Fibroblast of skin of back (primary cell): ENCODE measurements at regions not wholly inside any gene's neighbourhood (a gene's known extent, or its start where the extent isn't known, plus 50 kb on each side); places are given as distances from the start of the nearest gene placed in this dataset.

Experiments
- DNase-seq: peaks from one replicate; pipeline ENCODE4 v3.0.0-alpha.2; 2013

DNA sequence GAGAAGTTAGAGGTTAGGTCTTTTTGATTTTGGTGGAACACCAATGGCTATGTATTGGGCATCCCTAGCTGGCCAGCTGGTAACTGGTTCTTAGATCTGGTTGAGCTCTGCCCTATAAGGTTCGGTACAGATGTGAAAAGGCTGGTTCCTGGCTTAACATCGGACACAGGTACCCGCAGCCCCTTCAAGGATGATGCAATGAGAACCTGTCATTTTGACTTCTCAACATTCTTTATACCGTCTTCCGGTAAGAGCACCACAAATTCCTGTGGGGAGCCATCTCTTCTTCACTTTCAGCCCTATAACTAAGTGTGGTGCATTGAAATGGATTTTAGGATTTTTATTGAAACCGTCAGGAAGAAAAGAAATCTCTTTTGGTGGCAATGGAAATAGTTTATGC is 222.8 kb downstream of the ADAMTS9 start:
- DNase-seq = no peak

DNA sequence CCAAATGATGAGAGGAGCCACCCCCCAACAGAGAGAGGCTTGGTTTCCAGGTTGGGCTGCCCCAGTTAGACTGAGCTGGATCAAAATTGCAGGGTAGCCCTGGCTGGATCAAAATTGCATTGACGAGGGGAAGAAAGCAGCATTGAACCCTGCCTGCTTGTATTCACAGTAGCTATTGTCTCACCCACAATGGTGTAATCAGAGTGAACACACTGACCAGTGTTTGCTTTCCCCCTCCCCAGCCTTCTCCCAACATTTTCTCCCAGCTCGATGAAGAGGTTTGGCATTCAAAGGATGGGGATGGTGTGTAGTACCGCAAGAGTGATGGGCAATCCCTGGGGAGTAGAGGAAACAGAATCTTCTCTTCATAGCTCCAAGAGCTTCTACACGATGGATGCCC is 223.8 kb downstream of the ADAMTS9 start:
- DNase-seq = no peak

DNA sequence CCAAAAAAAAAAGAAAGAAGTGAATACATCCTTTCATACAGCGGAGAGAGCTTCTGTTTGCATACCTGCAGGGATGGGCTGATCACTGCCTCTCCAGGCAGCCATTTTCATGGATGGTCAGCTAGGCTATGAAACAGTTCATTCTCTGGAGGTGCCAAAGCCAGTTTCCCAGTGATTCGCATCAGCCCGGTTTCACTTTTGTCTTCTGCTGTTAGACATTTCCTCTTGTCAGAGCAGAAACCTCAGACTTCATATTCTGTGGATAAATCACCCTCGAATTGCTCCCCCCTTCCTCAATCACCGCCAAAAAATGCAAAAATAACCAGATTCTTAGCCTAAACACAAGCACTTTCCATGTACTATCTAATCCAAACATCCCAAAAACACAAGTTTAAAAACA is 225.6 kb downstream of the ADAMTS9 start:
- peak; percentile 98 for DNase-seq

DNA sequence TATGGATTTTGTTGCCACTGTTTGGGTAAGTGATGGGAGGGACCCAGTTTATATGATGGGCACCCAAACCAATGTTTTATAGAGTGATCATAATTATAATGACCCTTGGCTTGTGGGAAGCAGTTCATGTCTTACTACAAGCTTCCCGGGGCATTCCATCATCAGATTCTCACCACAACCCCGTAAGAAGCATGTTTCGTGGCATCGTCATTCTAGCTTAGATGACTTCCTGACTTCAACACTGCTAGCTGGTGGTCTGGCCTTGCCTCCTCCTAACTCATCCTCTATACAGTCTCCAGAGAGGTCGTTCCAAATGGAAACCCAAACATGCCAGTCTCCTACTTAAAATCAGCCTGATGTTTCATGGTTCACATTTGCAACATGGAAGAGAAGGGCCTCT is 226.9 kb downstream of the ADAMTS9 start:
- peak; percentile 98 for DNase-seq

DNA sequence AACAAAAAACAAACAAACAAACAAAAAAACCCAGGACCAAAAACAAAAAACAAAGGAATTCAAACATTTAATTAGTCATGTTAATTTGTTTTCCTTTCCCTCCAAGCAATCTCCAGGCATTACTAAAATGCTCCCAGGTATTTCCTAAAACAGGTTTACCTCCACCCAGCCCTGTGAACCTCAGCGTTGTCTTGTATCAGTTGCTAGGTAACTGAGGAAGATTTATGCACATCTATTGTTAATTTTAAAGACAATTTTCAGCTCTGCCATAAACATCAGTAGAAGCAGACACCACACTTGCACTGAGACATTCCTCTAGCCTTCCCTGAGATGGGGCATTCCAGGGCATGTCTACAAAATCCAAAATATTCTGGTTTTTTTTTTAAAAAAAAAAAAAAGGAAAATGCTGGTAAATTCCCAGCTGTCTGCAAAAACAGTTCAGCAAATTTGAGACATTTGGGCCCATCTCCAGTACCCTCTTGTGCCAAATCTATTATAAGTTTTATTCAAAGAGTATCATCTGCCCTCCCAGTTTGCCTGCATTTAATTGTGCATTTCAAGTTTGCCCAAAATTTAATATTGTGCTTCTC is 227.6 kb downstream of the ADAMTS9 start:
- peak; percentile 70 for DNase-seq

DNA sequence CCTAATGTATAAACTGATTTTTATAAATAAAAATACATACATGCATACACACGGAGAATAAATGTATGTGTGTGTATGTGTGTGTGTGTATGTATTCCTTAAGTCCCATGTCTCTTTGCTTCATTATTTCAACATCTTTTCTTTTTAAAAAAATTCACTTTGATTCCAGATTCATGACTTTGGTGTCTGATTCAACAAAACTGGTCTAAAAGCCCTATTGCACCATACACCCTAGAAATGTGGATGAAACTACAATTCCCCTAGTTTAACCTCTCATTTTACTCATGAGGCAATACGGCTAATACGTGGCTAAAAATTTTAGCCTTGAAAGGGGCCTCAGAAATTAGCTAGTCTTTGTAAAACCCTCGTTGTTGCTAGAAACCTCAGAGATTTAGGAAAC is 228.1 kb downstream of the ADAMTS9 start:
- DNase-seq = peak; percentile 39

DNA sequence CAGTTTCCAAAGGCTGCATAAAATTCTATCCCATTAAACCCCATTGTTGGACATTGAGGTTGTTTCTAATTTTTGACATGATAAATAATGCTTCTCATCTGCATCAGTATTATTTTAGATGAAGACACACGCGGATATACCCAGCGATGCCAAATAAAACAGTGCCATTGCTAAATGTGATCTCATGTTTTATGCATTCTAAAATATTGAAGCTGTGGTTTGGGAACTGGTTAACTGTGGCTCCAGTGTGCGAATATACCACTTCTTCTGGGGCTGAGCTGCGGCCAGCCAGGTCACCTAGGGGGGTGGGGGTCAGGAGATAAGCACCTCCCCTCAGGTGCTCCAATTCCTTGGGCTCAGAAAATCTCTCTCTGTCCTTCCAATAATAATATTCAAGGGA is 230.0 kb downstream of the ADAMTS9 start:
- peak; percentile 84 for DNase-seq

DNA sequence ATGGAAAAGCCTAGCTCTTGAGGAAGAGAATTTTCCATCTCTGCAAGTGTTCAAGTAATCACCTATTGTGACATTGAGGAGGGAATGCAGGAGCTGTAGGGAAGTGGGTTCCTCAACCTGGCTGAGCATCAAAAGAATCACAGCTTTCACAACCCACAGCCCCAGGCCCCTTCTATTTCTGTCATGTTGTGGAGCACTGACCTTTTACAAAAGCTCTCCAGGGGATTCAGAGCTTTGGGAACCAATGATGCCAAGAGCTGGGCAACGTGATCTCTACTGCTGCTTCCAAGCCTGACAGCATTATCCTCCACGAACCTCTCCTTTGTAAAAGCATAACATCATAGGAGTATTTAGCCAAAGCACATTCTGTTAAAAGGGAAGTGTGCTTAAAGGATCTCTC is 231.1 kb downstream of the ADAMTS9 start:
- DNase-seq = no peak

DNA sequence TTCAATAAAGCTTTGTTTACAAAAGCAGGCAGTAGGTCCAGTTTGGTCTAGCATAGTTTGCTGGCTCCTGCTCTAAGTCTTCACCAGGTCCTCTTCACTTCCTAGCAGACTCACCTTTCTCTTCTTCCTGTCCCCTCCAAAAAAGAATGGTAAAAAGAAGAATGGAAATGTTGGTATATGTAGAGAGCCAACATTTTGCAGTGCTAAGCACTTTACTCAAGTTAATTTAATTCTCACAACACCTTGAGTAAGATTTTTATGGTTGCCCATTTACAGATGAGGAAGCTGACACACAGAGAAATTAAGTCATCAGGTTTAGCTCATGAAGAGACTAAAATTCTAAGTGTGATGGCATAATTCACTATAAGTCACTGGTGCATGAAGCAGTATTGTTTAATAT is 230.1 kb upstream of the PRICKLE2 start:
- DNase-seq = no peak

DNA sequence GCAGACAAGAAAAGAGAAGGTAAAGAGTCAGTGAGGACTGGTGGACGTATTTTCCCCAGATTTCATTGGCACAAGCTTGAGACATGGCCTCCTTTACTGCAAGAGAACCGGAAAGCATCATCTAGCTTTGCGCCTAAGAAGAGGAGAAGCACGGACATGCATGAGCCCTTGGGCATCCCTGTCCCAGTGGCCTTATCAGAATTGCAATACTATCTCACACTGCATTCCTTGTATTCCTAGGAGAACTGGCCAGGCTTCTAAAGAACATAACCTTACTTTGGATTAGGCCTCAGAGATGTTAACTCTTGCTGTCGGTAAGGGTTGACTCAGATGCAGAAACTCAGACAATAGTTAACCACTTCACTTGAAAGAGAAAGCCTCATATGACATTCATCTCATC is 229.5 kb upstream of the PRICKLE2 start:
- no peak for DNase-seq

DNA sequence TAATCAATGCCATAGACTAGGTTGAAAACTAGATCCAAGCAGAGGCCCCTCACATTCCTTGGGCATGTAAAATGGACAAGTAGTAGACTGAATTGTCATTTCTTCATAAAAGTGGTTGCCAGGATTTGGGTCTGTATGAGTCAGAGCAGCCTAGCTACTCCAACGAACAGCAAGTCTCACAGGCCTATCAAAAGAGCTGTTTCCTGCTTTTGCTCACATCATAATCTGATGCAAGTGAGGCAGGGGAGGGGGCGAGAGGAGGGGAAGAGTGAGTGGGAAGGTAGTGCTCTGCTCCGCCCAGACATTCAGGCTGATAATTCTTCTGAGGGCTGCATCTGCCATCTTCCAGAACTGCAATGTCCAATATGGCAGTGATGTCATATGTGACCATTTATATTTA is 228.9 kb upstream of the PRICKLE2 start:
- DNase-seq = peak; percentile 81

DNA sequence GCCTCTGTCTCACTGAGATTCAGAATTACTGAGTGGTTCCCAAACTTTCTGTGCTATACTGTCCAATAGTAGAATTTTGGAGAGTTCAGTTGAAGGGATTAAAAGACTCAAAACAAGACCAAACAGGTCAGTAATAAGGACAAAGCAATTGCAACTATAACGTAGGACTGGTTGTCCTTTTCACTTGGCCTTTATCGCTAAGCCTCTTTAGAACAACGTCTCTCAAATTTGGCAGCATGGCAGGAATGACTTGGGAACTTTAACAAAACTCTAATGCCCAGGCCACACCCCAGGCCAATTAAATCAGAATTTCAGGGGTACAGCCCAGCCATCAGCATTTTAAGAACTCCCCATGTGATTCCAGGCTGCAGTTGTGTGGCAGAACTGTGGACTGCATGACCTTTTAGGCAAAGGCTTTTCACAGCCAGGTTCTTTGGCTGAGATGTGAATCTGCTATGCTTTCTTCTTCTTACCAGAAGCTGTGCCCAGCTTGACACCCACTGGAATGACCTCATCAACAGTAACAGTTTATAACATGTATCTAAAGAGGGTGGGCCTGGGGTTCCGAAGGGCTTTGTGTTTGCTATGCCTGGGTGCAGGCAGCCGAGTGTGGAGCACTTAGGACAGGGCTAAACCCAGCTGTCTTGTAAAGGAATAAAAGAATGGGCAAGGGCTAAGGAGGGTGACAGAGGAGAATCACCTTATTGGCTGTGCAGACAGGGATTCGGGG is 226.2 kb upstream of the PRICKLE2 start:
- DNase-seq = no peak

DNA sequence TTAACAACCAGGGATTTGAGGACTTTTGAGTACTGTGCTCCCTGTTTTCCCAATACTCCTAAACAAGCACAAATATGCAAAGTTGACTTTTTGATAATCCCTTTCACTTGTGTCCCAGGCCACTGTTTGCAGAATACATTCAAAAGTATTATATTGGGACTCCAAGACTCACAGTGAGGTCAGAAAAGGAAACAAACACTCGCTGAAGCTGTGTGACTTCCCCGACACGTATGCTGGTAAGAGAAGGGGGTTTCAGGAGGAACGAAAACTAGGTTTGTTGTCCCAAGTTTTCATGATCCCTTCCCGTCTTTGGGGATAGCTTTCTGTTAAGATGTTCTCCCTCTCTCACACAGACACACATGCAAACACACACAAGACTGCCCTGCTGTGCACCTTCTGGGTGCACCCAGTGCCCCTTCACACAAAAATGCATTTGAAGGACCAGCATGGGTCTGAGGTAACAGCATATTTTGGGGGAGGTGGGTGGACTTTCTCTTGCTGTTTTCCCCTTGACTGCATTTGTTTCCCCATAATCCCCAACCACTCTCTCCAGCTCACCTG is 225.2 kb upstream of the PRICKLE2 start:
- DNase-seq = no peak

DNA sequence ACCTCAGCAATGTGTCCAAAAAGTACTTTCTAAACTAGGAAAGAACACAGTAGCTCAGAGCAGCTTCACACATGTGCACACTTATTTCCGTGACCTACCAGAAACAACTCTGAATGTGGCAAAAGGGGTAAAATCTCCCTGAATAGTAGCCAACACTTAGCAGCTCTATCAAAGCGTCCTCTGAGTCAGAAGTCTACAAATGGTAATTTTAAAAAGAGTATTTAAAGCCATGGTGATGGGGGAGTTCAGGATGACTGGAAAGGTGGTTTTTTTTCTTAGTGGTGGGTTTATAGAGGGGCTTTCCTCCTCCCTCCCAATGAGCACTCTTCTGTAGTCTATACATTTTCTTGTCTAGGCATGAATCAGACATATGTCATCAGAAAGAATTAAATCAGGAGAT is 223.8 kb upstream of the PRICKLE2 start:
- DNase-seq = no peak

DNA sequence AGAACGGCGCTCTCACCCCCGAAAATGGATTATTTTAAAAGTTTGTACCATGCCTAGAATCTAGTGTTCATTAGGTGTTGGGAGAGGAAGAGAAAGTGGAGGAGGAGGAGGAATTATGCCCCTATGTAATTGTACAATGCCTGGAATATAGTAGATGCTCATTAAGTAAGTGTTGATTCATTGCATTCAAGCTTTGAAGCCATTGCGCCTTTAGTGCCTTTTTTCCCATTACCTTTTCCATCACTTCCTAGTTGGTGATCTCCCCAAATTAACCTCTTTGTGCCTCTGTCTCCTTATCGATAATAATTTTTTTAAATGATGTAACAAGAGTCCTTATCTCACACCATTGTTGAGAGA is 220.7 kb upstream of the PRICKLE2 start:
- DNase-seq = no peak

DNA sequence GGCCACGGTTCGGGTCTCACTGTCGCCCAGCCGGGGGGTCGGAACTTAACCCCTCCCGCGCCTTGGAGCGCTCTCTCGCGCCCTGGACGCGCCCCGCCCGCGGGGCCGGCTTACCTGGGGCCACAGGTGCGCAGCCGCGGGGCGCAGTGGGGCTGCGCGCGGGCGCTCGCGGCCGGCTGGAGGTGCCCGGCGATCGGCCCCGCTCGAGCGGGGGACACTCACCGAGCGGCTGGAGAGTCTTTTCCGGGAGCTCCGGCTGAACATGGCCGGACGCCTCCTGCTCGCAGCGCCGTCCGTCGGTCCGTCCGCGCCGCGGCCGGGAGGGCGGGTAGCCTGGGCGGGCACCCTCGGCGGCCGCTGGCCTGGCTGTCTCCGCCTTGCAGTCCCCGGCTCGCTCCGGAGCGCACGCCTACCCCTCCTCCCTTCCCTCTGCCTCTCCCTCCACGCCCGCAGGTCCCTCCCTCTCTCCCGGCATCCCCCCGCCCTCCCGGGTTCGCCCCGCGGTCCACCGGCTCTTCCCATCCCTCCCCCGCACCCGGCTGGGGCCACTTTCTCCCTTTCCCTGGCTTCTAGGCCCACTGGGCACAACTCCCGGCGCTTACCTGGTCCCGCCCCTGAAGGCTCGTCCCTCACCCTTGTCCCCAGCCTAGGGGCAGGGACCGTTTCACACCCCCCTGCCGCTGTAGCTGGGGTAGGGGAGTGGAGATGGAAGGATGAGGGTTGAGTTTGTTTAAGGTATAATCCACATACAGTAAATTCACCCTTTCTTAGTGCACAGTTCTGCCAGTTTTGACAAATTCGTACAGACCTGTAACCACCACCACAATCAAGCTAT is 220.1 kb upstream of the PRICKLE2 start:
- peak; percentile 42 for DNase-seq

DNA sequence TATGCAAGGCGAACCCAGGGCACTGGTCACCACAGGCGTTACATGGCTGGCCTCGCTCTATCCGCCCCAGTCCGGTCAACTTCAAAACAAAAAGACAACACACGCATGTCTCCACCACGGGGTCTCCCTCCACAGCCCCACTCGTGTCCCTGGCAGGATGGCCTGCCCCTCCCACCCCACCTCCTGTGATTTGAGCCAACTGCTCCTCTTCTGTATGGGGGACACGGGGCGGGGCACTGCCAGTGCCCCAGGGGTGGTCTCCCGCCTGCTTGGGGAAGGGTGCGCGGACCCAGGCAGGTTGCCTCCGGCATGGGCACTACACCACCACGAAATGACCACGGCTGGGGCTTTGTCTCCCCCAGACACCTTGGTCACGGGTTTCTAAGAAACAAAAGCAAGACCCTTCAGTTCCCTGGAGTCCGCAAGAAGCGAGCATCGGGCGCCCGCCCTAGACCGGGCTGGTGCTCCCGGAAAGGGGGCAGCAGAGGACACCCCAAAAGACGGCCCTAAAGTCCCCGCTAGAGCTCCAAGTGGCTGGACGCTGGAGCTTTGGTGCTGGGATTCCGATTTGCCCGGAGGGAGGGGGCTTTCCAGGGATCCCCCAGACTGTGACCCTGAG is 219.3 kb upstream of the PRICKLE2 start:
- no peak for DNase-seq

DNA sequence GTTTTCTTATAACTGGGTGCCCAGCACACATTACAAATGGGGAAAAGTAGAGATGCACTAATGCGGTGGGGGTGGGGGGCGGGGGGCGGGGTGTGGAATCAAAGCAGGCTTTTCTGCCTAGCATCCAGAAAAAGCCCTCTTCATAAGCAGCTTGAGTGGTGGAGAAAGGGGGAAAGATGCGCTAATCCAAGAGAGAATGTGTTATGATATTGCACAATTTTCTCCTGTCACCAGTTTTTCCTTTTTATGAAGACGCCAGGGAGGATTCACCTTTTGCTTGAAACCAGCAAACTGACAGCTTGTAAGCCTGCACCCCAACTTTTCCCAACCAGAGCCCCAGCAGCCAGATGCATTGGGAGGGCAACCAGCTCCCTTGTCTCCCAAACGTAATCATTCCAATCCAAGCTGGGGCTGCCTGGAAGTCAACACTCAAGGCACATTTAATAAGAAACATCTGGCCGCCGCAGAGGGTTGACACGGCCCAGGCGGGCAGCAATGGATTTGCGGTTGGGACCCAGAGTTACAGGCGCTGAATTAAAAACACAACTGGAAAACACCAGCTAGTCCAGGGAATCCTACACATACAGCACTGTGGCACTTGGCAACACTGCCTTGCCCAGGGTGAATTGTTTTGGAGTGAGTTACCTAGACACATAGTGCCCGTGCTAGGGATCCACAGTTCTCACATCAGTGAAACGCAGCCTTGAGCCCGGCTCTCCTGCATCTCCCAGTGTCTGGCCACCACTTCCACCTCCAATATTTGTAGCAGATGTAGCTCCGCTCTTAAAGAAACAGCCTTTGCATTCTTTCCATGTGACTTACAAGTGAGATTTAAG is 218.5 kb upstream of the PRICKLE2 start:
- peak; percentile 90 for DNase-seq

DNA sequence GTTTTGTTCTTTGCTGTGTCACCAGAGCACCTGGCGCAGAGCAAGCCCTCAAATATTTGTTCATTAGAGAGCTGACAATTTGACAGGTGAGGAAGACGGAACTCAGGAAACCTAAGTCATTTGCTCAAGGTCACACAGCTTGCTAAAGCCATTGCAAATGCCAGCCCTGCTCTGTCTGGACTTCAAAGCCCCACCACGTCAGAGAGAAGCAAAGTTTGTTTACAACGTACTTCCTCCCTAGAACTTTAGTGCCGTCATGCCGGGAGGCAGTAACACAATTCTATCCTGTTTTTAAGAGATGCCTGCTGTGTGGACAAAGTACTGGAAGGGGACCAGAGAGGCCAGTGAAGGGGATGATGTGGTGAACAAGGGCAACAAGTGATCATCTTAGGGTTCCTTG is 216.6 kb upstream of the PRICKLE2 start:
- no peak for DNase-seq

DNA sequence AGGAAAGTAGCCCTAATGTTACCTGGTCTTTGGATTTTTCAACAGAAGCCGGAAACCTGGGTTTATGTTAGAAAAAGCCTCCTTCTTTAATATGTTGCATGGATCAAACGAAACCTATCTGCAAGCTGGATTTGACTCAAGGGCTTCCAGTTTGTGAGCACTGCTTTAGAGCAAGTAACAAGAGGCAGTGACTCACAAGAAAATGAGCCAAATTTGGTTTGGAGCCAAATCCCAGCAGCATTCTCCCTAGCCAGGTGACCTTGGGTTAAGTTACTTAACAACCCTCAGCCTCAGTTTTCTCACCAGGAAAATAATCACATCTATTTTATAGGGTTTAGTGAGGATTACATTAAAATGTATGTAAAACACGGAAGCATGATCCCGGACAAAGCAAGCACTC is 215.2 kb upstream of the PRICKLE2 start:
- peak; percentile 63 for DNase-seq

DNA sequence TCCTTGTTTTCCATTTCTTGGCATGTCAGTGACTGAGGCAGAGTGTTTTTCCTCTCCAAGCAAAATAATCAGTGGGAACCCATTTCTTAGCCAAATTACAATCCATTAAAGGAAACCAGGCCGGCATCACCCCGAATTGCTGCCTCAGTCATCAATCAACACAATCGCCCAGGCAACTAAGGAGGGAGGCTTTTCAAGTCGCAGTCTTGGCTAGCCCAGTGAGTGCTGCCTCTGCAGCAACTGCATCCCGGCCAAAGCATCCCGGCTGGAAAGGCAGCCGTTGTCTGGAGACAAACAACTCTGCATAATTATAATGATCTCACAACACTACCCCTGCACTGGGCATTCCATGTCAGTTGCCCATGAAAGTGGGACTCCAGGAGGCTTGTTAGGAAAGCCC is 213.5 kb upstream of the PRICKLE2 start:
- no peak for DNase-seq

DNA sequence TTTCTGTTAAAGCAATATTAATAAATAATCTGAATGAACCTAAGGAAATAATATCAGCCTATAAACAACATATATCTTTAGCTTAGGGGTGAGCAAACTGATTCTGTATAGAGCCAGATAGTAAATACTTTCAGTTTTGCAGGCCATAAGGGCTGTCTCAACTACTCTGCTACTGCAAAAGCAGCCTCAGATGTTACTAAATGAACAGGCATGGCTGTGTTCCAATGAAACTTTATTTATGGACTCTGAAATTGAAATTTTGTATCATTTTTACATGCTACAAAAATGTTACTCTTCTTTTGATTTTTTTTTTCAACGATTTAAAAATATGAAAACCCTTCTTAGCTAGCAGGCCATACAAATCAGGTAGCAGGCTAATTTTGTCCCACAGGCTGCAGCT is 212.8 kb upstream of the PRICKLE2 start:
- DNase-seq = no peak
